WTC11 (cell line): ENCODE measurements at regions not wholly inside any gene's neighbourhood (a gene's known extent, or its start where the extent isn't known, plus 50 kb on each side); places are given as distances from the start of the nearest gene placed in this dataset.

Source experiments
- ATAC-seq: fragments of 200-7000 bp; cut with Tn5 transposase; 2 replicates; pipeline ENCODE4 v1.10.0; 2021; ENCODE audit warnings: mild to moderate bottlenecking, moderate library complexity
- CTCF ChIA-PET: fragments of 300-600 bp; sonication (Branson Sonifier 250); formaldehyde crosslinking; loops from one replicate; lab custom pipeline; 2021; ENCODE audit warnings: antibody characterized with exemption; lab: Charles Lee
- POLR2A ChIA-PET: fragments of 350-600 bp; sonication (Branson Sonifier 250); formaldehyde crosslinking; loops from one replicate; lab custom pipeline; 2021; ENCODE audit warnings: antibody characterized with exemption; lab: Charles Lee
- DNase-seq: peaks from one replicate; pipeline ENCODE4 v3.0.0; 2021; ENCODE audit warnings: low spot score
- H3K27ac Mint-ChIP-seq: 2 replicates; pipeline ENCODE4 v1.8.0; 2021; ENCODE audit warnings: mixed read lengths
- H3K27me3 Mint-ChIP-seq: 2 replicates; pipeline ENCODE4 v1.8.0; 2021; ENCODE audit warnings: low read depth, mild to moderate bottlenecking, moderate library complexity, mixed read lengths
- H3K36me3 Mint-ChIP-seq: 2 replicates; pipeline ENCODE4 v1.8.0; 2021; ENCODE audit warnings: mixed read lengths
- H3K4me1 Mint-ChIP-seq: 2 replicates; pipeline ENCODE4 v1.8.0; 2022; ENCODE audit warnings: mixed read lengths
- H3K4me3 Mint-ChIP-seq: 2 replicates; pipeline ENCODE4 v1.8.0; 2021; ENCODE audit warnings: mild to moderate bottlenecking, moderate library complexity, mixed read lengths
- H3K9me3 Mint-ChIP-seq: 2 replicates; pipeline ENCODE4 v1.8.0; 2021; ENCODE audit warnings: mixed read lengths
- AFF4 ChIP-seq: sonication (generic); formaldehyde crosslinking; IDR thresholded peaks from 2 replicates; pipeline ENCODE4 v1.8.1; 2023; ENCODE audit warnings: mild to moderate bottlenecking, missing genetic modification reagents, borderline replicate concordance
- E2F1 ChIP-seq: sonication (generic); formaldehyde crosslinking; IDR thresholded peaks from 2 replicates; pipeline ENCODE4 v1.8.0; 2022; ENCODE audit warnings: mild to moderate bottlenecking, missing genetic modification reagents
- HMGXB4 ChIP-seq: sonication (generic); formaldehyde crosslinking; IDR thresholded peaks from 2 replicates; pipeline ENCODE4 v1.8.1; 2023; ENCODE audit warnings: mild to moderate bottlenecking, moderate library complexity, missing genetic modification reagents
- JAZF1 ChIP-seq: fragments of 250-450 bp; sonication (Bioruptor Pico); IDR thresholded peaks from 2 replicates; pipeline ENCODE4 v1.9.0; 2021; ENCODE audit warnings: moderate library complexity, mild to moderate bottlenecking, inconsistent platforms
- MLX ChIP-seq: sonication (generic); formaldehyde crosslinking; IDR thresholded peaks from 2 replicates; pipeline ENCODE4 v1.8.1; 2023; ENCODE audit warnings: mild to moderate bottlenecking, missing genetic modification reagents, moderate library complexity
- MXD4 ChIP-seq: fragments of 250-450 bp; sonication (Bioruptor Pico); IDR thresholded peaks from 2 replicates; pipeline ENCODE4 v1.8.0; 2021; ENCODE audit warnings: mild to moderate bottlenecking, moderate library complexity, borderline replicate concordance
- MYBL2 ChIP-seq: sonication (generic); formaldehyde crosslinking; IDR thresholded peaks from 2 replicates; pipeline ENCODE4 v1.8.1; 2023; ENCODE audit warnings: mild to moderate bottlenecking, moderate library complexity, missing genetic modification reagents
- PRRX2 ChIP-seq: fragments of 250-450 bp; sonication (Bioruptor Pico); IDR thresholded peaks from 2 replicates; pipeline ENCODE4 v1.8.0; 2021; ENCODE audit warnings: mild to moderate bottlenecking
- SP1 ChIP-seq: sonication (generic); formaldehyde crosslinking; conservative IDR thresholded peaks from 2 replicates; pipeline ENCODE4 v1.8.1; 2022; ENCODE audit warnings: missing genetic modification reagents
- ZBTB43 ChIP-seq: sonication (generic); formaldehyde crosslinking; IDR thresholded peaks from 2 replicates; pipeline ENCODE4 v1.8.1; 2023; ENCODE audit warnings: mild to moderate bottlenecking, missing genetic modification reagents
- ZSCAN18 ChIP-seq: fragments of 250-450 bp; sonication (Bioruptor Pico); IDR thresholded peaks from 2 replicates; pipeline ENCODE4 v2.1.2; 2022; ENCODE audit warnings: mild to moderate bottlenecking, moderate library complexity

- no peak for TF ChIP-seq ZSCAN18 (CRISPR knock-in tag)
Measured at GRCh38 chr4:32206756-32207155, 1486.6 kb downstream of the PCDH7 start (continued).

- no peak for TF ChIP-seq MXD4 (CRISPR knock-in tag)
- no peak for TF ChIP-seq SP1 (CRISPR knock-in tag)
- no peak for TF ChIP-seq HMGXB4 (CRISPR knock-in tag)
- TF ChIP-seq JAZF1 (CRISPR knock-in tag), result no peak
- no peak for TF ChIP-seq ZBTB43 (CRISPR knock-in tag)
- no peak for TF ChIP-seq E2F1
- TF ChIP-seq, all 79 proteins: peak for 0
- ChIA-PET POLR2A (no interaction called here), CTCF (no interaction called here)
- H3K9me3 Mint-ChIP-seq, result peaks cover 62% of the 10 kb centered on the region
- H3K4me3 Mint-ChIP-seq, result no peak overlapping the region
- peaks cover 20% of the 10 kb centered on the region for H3K4me1 Mint-ChIP-seq
- H3K27me3 Mint-ChIP-seq, result no peaks in the 10 kb centered on the region
- no peak overlapping the region for H3K27ac Mint-ChIP-seq
- DNase-seq (no peak), ATAC-seq (no peak)
- H3K36me3 Mint-ChIP-seq, result peaks cover 43% of the 10 kb centered on the region
Measured at GRCh38 chr4:32207456-32207855, 1487.3 kb downstream of the PCDH7 start.

- TF ChIP-seq MYBL2 (CRISPR knock-in tag), result no peak
- TF ChIP-seq, all 79 proteins: peak for 0
- ATAC-seq, result no peak
- Mint-ChIP-seq H3K4me3 (no peak overlapping the region), H3K27ac (0 out of 2 replicates have a peak overlapping the region, but pooled peaks have one; percentile 15), H3K27me3 (no peaks in the 10 kb centered on the region), H3K36me3 (no peaks in the 10 kb centered on the region), H3K4me1 (peaks cover 7% of the 10 kb centered on the region), H3K9me3 (no peaks in the 10 kb centered on the region)
- CTCF ChIA-PET, result no interaction called here
- POLR2A ChIA-PET, result no interaction called here
- no peak for DNase-seq
Measured at GRCh38 chr4:32215277-32215676, 1495.1 kb downstream of the PCDH7 start.

- H3K4me3 Mint-ChIP-seq, result no peak overlapping the region
- H3K36me3 Mint-ChIP-seq, result no peaks in the 10 kb centered on the region
- ATAC-seq (no peak), DNase-seq (no peak)
- H3K27ac Mint-ChIP-seq, result no peak overlapping the region
- H3K27me3 Mint-ChIP-seq, result no peaks in the 10 kb centered on the region
- POLR2A ChIA-PET, result no interaction called here
- CTCF ChIA-PET, result no interaction called here
- H3K4me1 Mint-ChIP-seq, result peaks cover 7% of the 10 kb centered on the region
- no peaks in the 10 kb centered on the region for H3K9me3 Mint-ChIP-seq
- TF ChIP-seq PRRX2 (no peak), SP1 (CRISPR knock-in tag) (no peak), AFF4 (CRISPR knock-in tag) (no peak), MLX (CRISPR knock-in tag) (no peak)
- TF ChIP-seq, all 79 proteins: peak for 0
Measured at GRCh38 chr4:32216502-32216901, 1496.3 kb downstream of the PCDH7 start.
